ENCODE measurements at regions not wholly inside any gene's neighbourhood (a gene's known extent, or its start where the extent isn't known, plus 50 kb on each side); places are given as distances from the start of the nearest gene placed in this dataset.

- no peaks in the 10 kb centered on the region for H3K4me1 ChIP-seq (replicated peaks; ENCODE audit: insufficient read depth)
- no TSS peak for BruUV-seq (replicated peaks)
- ChIA-PET CTCF (no interaction called here), POLR2A (ENCODE audit: unreplicated experiment) (no interaction called here)
- H3K27me3 ChIP-seq (ENCODE audit: insufficient read depth, low read depth), result no peaks in the 10 kb centered on the region
- H2AFZ ChIP-seq, result no peak overlapping the region
- H3K36me3 ChIP-seq (ENCODE audit: low read depth), result no peaks in the 10 kb centered on the region
- intact Hi-C loops (cut with micrococcal nuclease; ENCODE audit: unreplicated experiment), result no loop called here
- H3K79me2 ChIP-seq (ENCODE audit: low read depth), result no peaks in the 10 kb centered on the region
- no peaks in the 10 kb centered on the region for H3K9me3 ChIP-seq (ENCODE audit: insufficient read depth, low read depth)
- no peak overlapping the region for H3K4me3 ChIP-seq
- H3K4me2 ChIP-seq, result no peak overlapping the region
- no peaks in the 10 kb centered on the region for H4K20me1 ChIP-seq (ENCODE audit: insufficient read depth)
- H3F3A ChIP-seq (ENCODE audit: insufficient read depth, low read depth), result no peaks in the 10 kb centered on the region
- no peak for DNase-seq
- TF ChIP-seq, protein P1, sequence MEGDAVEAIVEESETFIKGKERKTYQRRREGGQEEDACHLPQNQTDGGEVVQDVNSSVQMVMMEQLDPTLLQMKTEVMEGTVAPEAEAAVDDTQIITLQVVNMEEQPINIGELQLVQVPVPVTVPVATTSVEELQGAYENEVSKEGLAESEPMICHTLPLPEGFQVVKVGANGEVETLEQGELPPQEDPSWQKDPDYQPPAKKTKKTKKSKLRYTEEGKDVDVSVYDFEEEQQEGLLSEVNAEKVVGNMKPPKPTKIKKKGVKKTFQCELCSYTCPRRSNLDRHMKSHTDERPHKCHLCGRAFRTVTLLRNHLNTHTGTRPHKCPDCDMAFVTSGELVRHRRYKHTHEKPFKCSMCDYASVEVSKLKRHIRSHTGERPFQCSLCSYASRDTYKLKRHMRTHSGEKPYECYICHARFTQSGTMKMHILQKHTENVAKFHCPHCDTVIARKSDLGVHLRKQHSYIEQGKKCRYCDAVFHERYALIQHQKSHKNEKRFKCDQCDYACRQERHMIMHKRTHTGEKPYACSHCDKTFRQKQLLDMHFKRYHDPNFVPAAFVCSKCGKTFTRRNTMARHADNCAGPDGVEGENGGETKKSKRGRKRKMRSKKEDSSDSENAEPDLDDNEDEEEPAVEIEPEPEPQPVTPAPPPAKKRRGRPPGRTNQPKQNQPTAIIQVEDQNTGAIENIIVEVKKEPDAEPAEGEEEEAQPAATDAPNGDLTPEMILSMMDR (conservative IDR thresholded peaks at IDR 0.05), result no peak
- no peak for TF ChIP-seq EZH2 (IDR thresholded peaks at IDR 0.05; ENCODE audit: low read depth)
- no peak overlapping the region for H3K27ac ChIP-seq
- H3K9me2 ChIP-seq (ENCODE audit: insufficient read depth), result no peaks in the 10 kb centered on the region
These were observed 724.9 kb upstream of the EDIL3 start for GRCh38 chr5:85109616-85110015.

GRCh38 chr5:85132269-85132668 lies 747.6 kb upstream of the EDIL3 start:
- Histone ChIP-seq H3K27me3 (ENCODE audit: insufficient read depth, low read depth) (no peaks in the 10 kb centered on the region), H2AFZ (no peak overlapping the region), H3K36me3 (ENCODE audit: low read depth) (no peaks in the 10 kb centered on the region), H3K9me2 (ENCODE audit: insufficient read depth) (no peaks in the 10 kb centered on the region; the same call in 1 of the 2 replicates), H3K79me2 (ENCODE audit: low read depth) (no peaks in the 10 kb centered on the region), H3K4me3 (no peak overlapping the region), H4K20me1 (ENCODE audit: insufficient read depth) (no peaks in the 10 kb centered on the region), H3K4me1 (replicated peaks; ENCODE audit: insufficient read depth) (no peaks in the 10 kb centered on the region), H3K9me3 (ENCODE audit: insufficient read depth, low read depth) (no peaks in the 10 kb centered on the region), H3K4me2 (no peak overlapping the region), H3K27ac (no peak overlapping the region), H3F3A (ENCODE audit: insufficient read depth, low read depth) (no peaks in the 10 kb centered on the region)
- CTCF ChIA-PET, result no interaction called here
- intact Hi-C loops (cut with micrococcal nuclease; ENCODE audit: unreplicated experiment), result no loop called here
- no peak for TF ChIP-seq EZH2 (IDR thresholded peaks at IDR 0.05; ENCODE audit: low read depth)
- TF ChIP-seq, protein P1 (conservative IDR thresholded peaks at IDR 0.05), result no peak
- no TSS peak for BruUV-seq (replicated peaks)
- DNase-seq, result no peak
- POLR2A ChIA-PET (ENCODE audit: unreplicated experiment), result no interaction called here

GRCh38 chr5:85140471-85140870 lies 755.8 kb upstream of the EDIL3 start:
- Histone ChIP-seq H4K20me1 (ENCODE audit: insufficient read depth) (no peaks in the 10 kb centered on the region), H3F3A (ENCODE audit: insufficient read depth, low read depth) (no peaks in the 10 kb centered on the region), H3K27me3 (ENCODE audit: insufficient read depth, low read depth) (no peaks in the 10 kb centered on the region), H3K4me1 (replicated peaks; ENCODE audit: insufficient read depth) (no peaks in the 10 kb centered on the region), H3K9me2 (ENCODE audit: insufficient read depth) (no peaks in the 10 kb centered on the region), H3K4me3 (no peak overlapping the region), H3K9me3 (ENCODE audit: insufficient read depth, low read depth) (no peaks in the 10 kb centered on the region), H3K36me3 (ENCODE audit: low read depth) (no peaks in the 10 kb centered on the region), H3K4me2 (no peak overlapping the region), H2AFZ (no peak overlapping the region), H3K27ac (no peak overlapping the region), H3K79me2 (ENCODE audit: low read depth) (no peaks in the 10 kb centered on the region)
- TF ChIP-seq EZH2 (IDR thresholded peaks at IDR 0.05; ENCODE audit: low read depth), result no peak
- TF ChIP-seq, protein P1 (conservative IDR thresholded peaks at IDR 0.05), result no peak
- POLR2A ChIA-PET (ENCODE audit: unreplicated experiment), result no interaction called here
- CTCF ChIA-PET, result no interaction called here
- intact Hi-C loops (cut with micrococcal nuclease; ENCODE audit: unreplicated experiment), result no loop called here
- BruUV-seq (replicated peaks), result no TSS peak
- DNase-seq, result no peak
